PFSK-1 (cell line): ENCODE measurements at regions not wholly inside any gene's neighbourhood (a gene's known extent, or its start where the extent isn't known, plus 50 kb on each side); places are given as distances from the start of the nearest gene placed in this dataset.

ENCODE experiments used
- FOXP2 ChIP-seq: optimal IDR thresholded peaks from 2 replicates; pipeline ENCODE3; 2011; ENCODE audit warnings: borderline replicate concordance, control low read depth, inconsistent platforms; ENCODE audit not compliant: insufficient read depth; ENCODE audit errors: extremely low read length, extremely low read depth
- POLR2AphosphoS5 ChIP-seq: IDR thresholded peaks from 2 replicates; pipeline ENCODE4 v1.6.1; 2012; ENCODE audit warnings: low read depth, mild to moderate bottlenecking, control low read depth, low read length, moderate library complexity
- REST ChIP-seq, 2 experiments: IDR thresholded peaks; 2 replicates each; pipeline versions ENCODE4 v1.6.1 to v1.8.0; 2011 to 2012; ENCODE audit warnings: low read depth in 2 of 2, low read length in 2 of 2, control low read depth in 1 of 2, inconsistent platforms in 1 of 2, mild to moderate bottlenecking in 1 of 2, moderate library complexity in 1 of 2; ENCODE audit not compliant: insufficient read depth in 1 of 2
- SIN3A ChIP-seq: IDR thresholded peaks from 2 replicates; pipeline ENCODE4 v1.6.1; 2012; ENCODE audit warnings: mild to moderate bottlenecking, low read length, moderate library complexity, borderline replicate concordance; ENCODE audit not compliant: insufficient read depth
- TAF1 ChIP-seq: IDR thresholded peaks from 2 replicates; pipeline ENCODE4 v1.6.1; 2012; ENCODE audit warnings: low read length, control low read depth, borderline replicate concordance; ENCODE audit not compliant: insufficient read depth

- TF ChIP-seq REST (IDR thresholded peaks at IDR 0.05; ENCODE audit: insufficient read depth in 1 of 2, low read depth in 2 of 2, low read length in 2 of 2): 0 out of 4 replicates have a peak, but pooled peaks of 1 of the 2 experiments have one; percentile 23
- TF ChIP-seq TAF1: no peak
These were observed 116.9 kb downstream of the DUSP6 start for GRCh38 chr12:89235189-89235993.

- TF ChIP-seq FOXP2 (no peak), REST (IDR thresholded peaks at IDR 0.05; ENCODE audit: insufficient read depth in 1 of 2, low read depth in 2 of 2, low read length in 2 of 2) (no peak), SIN3A (no peak), POLR2AphosphoS5 (no peak)
These were observed 117.8 kb downstream of the DUSP6 start for GRCh38 chr12:89234324-89235114.

- no peak for TF ChIP-seq REST (IDR thresholded peaks at IDR 0.05; ENCODE audit: insufficient read depth in 1 of 2, low read depth in 2 of 2, low read length in 2 of 2)
- TF ChIP-seq SIN3A: no peak
- TF ChIP-seq FOXP2: no peak
- TF ChIP-seq TAF1: no peak
- no peak for TF ChIP-seq POLR2AphosphoS5
These were observed 120.6 kb downstream of the DUSP6 start for GRCh38 chr12:89231686-89232085.

GRCh38 chr12:89230376-89231315 lies 121.7 kb downstream of the DUSP6 start:
- TF ChIP-seq POLR2AphosphoS5: no peak
- TF ChIP-seq TAF1: no peak
- no peak for TF ChIP-seq REST (IDR thresholded peaks at IDR 0.05; ENCODE audit: insufficient read depth in 1 of 2, low read depth in 2 of 2, low read length in 2 of 2)
- TF ChIP-seq FOXP2: no peak
- no peak for TF ChIP-seq SIN3A
